Left lung (tissue), 4 donors: ENCODE measurements at regions not wholly inside any gene's neighbourhood (a gene's known extent, or its start where the extent isn't known, plus 50 kb on each side); places are given as distances from the start of the nearest gene placed in this dataset.

Experiments used
- ATAC-seq: fragments of 200-7000 bp; cut with Tn5 transposase; one replicate; pipeline ENCODE4 v1.9.1; 2020; ENCODE audit warnings: moderate library complexity
- DNase-seq, 4 donors: peaks; one replicate each; pipeline ENCODE4 v3.0.0-alpha.2; 2013 to 2020
- H3K27ac ChIP-seq, 2 donors: fragments of 200-600 bp; sonication (generic) in 1 of 2; one replicate each; pipeline versions ENCODE4 v1.5.0 to v1.8.0; 2020 to 2021
- H3K27me3 ChIP-seq, 2 donors: fragments of 200-600 bp; sonication (generic) in 1 of 2; one replicate each; pipeline versions ENCODE4 v1.5.0 to v1.8.0; 2020 to 2021
- H3K36me3 ChIP-seq, 2 donors: fragments of 200-600 bp; sonication (generic) in 1 of 2; one replicate each; pipeline versions ENCODE4 v1.5.0 to v1.8.0; 2020 to 2021
- H3K4me1 ChIP-seq, 2 donors: fragments of 200-600 bp; one replicate each; pipeline ENCODE4 v1.8.0; 2021
- H3K4me3 ChIP-seq, 2 donors: fragments of 200-600 bp; sonication (generic) in 1 of 2; one replicate each; pipeline versions ENCODE4 v1.5.0 to v1.8.0; 2020 to 2021; ENCODE audit warnings: mild to moderate bottlenecking in 1 of 2
- H3K9me3 ChIP-seq, 2 donors: fragments of 200-600 bp; sonication (generic) in 1 of 2; one replicate each; pipeline versions ENCODE4 v1.5.0 to v1.8.0; 2020 to 2021
- intact Hi-C, 2 donors: fragments of 100-400 bp; cut with DNase I; formaldehyde crosslinking; loops; one replicate each; pipeline versions ENCODE4 v1.11.2 to v1.14.2; 2022
- TF ChIP-seq, protein P1 (sequence below), 2 donors: fragments of 200-600 bp; sonication (generic) in 1 of 2; IDR thresholded peaks; one replicate each; pipeline versions ENCODE4 v1.5.0 to v1.8.0; 2021; ENCODE audit warnings: antibody characterized with exemption in 2 of 2
- donor health status: DM: no; HTN: yes; CAD: no.
- donor health status: DM: no; HTN: no; CAD: no.

DNA sequence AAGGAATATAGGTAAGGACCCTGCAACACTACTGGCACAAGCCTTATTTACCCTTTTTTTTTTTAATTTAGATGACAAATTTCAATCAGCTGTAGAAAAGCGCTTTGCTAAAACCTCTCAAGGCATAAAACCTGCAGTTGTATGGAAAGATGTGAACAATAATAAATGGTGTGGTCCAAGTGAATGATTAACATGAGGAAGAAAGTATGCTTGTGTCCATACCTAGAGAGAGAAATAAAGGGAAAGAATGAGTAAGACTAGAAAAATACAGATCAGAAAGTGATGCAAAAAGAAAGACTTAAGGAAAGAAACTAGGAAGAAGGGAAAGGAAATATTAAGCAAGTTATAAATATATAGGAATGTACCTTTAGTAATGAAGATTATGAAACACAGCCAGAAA is 119.2 kb upstream of the SCN7A start:
- no peaks in the 10 kb centered on the region for H3K4me1 ChIP-seq
- H3K27me3 ChIP-seq, result peaks cover 0 to 5% of the 10 kb centered on the region in 2 donors
- intact Hi-C loops, result no loop called here
- ATAC-seq (no peak), DNase-seq (no peak)
- peaks cover 0 to 8% of the 10 kb centered on the region in 2 donors for H3K9me3 ChIP-seq
- H3K4me3 ChIP-seq, result no peak overlapping the region
- H3K36me3 ChIP-seq, result no peaks in the 10 kb centered on the region
- no peak overlapping the region for H3K27ac ChIP-seq
- TF ChIP-seq, protein P1, sequence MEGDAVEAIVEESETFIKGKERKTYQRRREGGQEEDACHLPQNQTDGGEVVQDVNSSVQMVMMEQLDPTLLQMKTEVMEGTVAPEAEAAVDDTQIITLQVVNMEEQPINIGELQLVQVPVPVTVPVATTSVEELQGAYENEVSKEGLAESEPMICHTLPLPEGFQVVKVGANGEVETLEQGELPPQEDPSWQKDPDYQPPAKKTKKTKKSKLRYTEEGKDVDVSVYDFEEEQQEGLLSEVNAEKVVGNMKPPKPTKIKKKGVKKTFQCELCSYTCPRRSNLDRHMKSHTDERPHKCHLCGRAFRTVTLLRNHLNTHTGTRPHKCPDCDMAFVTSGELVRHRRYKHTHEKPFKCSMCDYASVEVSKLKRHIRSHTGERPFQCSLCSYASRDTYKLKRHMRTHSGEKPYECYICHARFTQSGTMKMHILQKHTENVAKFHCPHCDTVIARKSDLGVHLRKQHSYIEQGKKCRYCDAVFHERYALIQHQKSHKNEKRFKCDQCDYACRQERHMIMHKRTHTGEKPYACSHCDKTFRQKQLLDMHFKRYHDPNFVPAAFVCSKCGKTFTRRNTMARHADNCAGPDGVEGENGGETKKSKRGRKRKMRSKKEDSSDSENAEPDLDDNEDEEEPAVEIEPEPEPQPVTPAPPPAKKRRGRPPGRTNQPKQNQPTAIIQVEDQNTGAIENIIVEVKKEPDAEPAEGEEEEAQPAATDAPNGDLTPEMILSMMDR (IDR thresholded peaks at IDR 0.05), result no peak

DNA sequence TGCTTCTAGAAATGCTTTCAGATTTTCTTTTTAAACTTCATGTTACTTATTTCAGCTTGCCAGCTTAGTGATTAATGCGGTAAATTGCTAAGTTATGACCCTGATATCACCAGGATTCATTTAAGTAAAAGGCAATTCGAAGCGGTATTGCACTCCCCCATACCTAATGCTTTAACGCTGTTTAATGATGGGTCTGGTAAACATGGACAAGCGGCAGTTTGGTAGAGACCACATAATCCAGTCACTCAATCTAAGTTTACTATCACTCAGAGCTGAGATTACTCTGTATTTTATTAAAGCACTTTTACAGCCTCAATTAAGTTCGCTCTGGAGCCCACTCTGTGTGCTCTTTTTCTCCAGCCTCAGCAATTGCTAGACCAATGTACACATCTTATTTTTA is 118.2 kb upstream of the SCN7A start:
- intact Hi-C loops, result no loop called here

DNA sequence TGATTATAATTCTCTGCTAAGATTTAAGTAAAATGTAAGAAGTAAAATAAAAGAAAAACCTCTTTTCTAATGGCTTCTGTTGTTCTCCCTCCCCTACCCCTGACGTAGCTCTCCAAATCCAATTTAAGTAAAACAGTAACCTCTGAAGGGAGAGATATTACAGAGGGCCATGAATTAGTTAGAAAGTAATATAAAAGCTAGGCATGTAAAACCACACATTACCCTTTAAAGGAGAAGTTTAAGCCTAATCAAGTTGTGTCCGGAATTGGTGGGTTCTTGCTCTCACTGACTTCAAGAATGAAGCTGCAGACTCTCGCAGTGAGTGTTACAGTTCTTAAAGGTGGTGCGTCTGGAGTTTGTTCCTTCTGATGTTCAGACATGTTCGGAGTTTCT is 116.9 kb upstream of the SCN7A start:
- H3K36me3 ChIP-seq, result no peaks in the 10 kb centered on the region
- intact Hi-C loops, result no loop called here

More for the DNA sequence above, 118.2 kb upstream of the SCN7A start:
- Histone ChIP-seq H3K9me3 (peaks cover 0 to 4% of the 10 kb centered on the region in 2 donors), H3K27ac (no peak overlapping the region), H3K36me3 (no peaks in the 10 kb centered on the region), H3K4me1 (no peaks in the 10 kb centered on the region), H3K4me3 (no peak overlapping the region), H3K27me3 (peaks cover 0 to 5% of the 10 kb centered on the region in 2 donors)
- ATAC-seq (no peak), DNase-seq (no peak)
- TF ChIP-seq, protein P1 (IDR thresholded peaks at IDR 0.05), result no peak

DNA sequence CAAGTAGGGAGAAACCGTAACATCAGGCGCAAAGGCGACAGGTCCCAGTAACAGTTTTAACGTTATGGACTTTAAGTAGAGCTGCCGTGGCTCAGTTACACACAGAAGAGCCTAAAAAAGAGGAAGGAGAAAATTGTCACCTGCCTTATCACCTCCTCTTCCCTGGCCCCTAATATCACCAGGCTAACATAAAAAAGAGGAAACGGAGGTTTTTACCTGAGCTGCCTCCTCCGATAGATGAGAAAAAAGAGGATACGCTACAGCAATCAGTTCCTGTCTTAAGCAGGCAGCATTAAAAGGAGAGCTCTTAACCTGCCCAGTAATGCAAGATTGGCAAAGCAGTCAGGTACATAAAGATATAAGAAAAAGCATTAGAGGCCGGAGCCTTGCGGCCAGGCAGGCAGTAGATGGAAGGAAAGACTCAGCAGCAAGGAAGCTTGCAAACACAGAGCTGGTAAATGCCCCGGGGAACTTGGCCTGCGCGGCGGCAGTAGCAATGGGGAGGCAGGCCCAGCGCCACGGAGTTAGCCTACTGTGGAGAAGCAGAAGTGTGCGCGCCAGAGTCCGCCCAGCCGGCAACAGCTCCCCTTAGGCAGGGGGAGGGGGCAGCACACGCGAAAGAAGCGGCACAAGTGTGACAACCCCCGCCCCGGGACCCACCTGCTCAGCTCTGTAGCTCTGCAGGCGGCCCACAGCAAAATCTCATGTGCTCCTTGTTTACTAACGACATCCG is 116.3 kb upstream of the SCN7A start:
- intact Hi-C loops, result no loop called here
- TF ChIP-seq, protein P1 (IDR thresholded peaks at IDR 0.05), result no peak
- Histone ChIP-seq H3K4me3 (no peak overlapping the region), H3K36me3 (no peaks in the 10 kb centered on the region), H3K27ac (no peak overlapping the region), H3K4me1 (no peaks in the 10 kb centered on the region), H3K27me3 (peaks cover 0 to 5% of the 10 kb centered on the region in 2 donors), H3K9me3 (no peaks in the 10 kb centered on the region)
- peak; percentile 42 for ATAC-seq
- DNase-seq, result peak in 2 of 4 donors; percentile 15 to 71

More for the DNA sequence above, 116.9 kb upstream of the SCN7A start:
- H3K9me3 ChIP-seq, result peaks cover 0 to 3% of the 10 kb centered on the region in 2 donors
- ATAC-seq (no peak), DNase-seq (no peak)
- H3K4me1 ChIP-seq, result no peaks in the 10 kb centered on the region
- H3K4me3 ChIP-seq, result no peak overlapping the region
- H3K27ac ChIP-seq, result no peak overlapping the region
- TF ChIP-seq, protein P1 (IDR thresholded peaks at IDR 0.05), result no peak
- H3K27me3 ChIP-seq, result peaks cover 0 to 5% of the 10 kb centered on the region in 2 donors

DNA sequence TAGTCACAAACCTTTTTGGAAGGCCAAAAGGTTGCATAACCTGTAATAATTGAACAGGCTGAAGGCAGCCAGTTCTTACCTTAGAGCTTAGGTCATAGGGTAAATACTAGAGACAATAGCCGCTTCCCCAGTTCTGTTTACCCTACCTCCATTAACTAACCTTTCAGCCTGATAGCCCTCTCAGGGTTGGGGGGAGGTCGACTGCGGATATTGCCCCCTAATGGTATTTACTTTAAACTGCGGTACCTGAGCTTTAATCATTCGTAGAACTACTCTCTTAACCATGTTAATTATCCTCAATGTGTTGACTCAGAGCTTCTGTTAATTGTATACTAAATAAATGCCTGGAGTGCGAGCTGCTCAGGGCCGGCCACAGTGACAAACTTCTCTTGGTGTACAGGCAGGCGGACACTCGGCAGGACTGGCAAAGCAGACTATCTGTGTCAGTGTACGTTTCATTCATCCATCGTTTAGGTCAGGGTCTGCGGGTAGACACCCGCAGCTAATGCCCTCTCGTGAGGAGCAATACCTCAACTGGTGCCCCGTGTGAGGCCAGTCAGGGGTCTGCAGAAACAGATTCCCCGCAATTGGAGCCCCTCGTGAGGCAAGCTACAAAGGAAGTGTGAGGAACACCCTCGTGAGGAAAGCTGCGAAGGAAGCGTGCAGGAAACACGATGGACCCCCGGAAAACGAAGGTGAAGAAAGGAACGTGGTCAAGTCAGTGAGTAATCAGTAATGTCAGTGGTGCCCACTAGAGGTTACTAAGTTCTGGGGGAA is 115.3 kb upstream of the SCN7A start:
- DNase-seq (no peak), ATAC-seq (no peak)
- TF ChIP-seq, protein P1 (IDR thresholded peaks at IDR 0.05), result no peak
- H3K9me3 ChIP-seq, result no peaks in the 10 kb centered on the region
- intact Hi-C loops, result no loop called here
- H3K36me3 ChIP-seq, result no peaks in the 10 kb centered on the region
- no peaks in the 10 kb centered on the region for H3K4me1 ChIP-seq
- H3K4me3 ChIP-seq, result no peak overlapping the region
- peaks cover 0 to 5% of the 10 kb centered on the region in 2 donors for H3K27me3 ChIP-seq
- H3K27ac ChIP-seq, result no peak overlapping the region
